H1 (cell line): ENCODE measurements at regions not wholly inside any gene's neighbourhood (a gene's known extent, or its start where the extent isn't known, plus 50 kb on each side); places are given as distances from the start of the nearest gene placed in this dataset.

Source experiments
- CTCF ChIA-PET: fragments of 300-600 bp; sonication (Branson Sonifier 250); formaldehyde crosslinking; loops from one replicate; lab custom pipeline; 2021; ENCODE audit not compliant: partially characterized antibody; lab: Charles Lee
- POLR2A ChIA-PET: fragments of 300-600 bp; sonication (Branson Sonifier 250); formaldehyde crosslinking; loops from one replicate; lab custom pipeline; 2021; ENCODE audit warnings: inconsistent platforms; ENCODE audit not compliant: partially characterized antibody; lab: Charles Lee
- DNase-seq, 2 experiments: peaks; one replicate each; pipeline versions ENCODE4 v3.0.0 to v3.0.0-alpha.2; 2010 to 2022; ENCODE audit warnings: low spot score in 2 of 2, low read depth in 1 of 2, mixed read lengths in 1 of 2
- FAIRE-seq: peaks from 2 replicates; lab custom pipeline; 2011; peaks lifted over from hg19 to GRCh38; lab: Jason Lieb, UNC
- H2AFZ ChIP-seq: 2 replicates; pipeline ENCODE4 v1.8.1; 2012; ENCODE audit warnings: low read length, inconsistent platforms
- H2AK5ac ChIP-seq: 2 replicates; pipeline ENCODE4 v1.6.1; 2013; ENCODE audit warnings: low read depth, low read length
- H2BK120ac ChIP-seq: replicated peaks from 2 replicates; pipeline ENCODE3; 2013; ENCODE audit warnings: low read depth, low read length, inconsistent platforms
- H2BK12ac ChIP-seq: 2 replicates; pipeline ENCODE4 v1.6.1; 2013; ENCODE audit warnings: low read depth, low read length
- H2BK15ac ChIP-seq: 2 replicates; pipeline ENCODE4 v1.6.1; 2013; ENCODE audit warnings: low read length
- H2BK20ac ChIP-seq: 2 replicates; pipeline ENCODE4 v1.6.1; 2013; ENCODE audit warnings: low read length
- H2BK5ac ChIP-seq: 2 replicates; pipeline ENCODE4 v1.6.1; 2013; ENCODE audit warnings: low read depth, low read length
- H3K14ac ChIP-seq: 2 replicates; pipeline ENCODE4 v1.6.1; 2013; ENCODE audit warnings: inconsistent platforms; ENCODE audit not compliant: insufficient read length
- H3K18ac ChIP-seq: 2 replicates; pipeline ENCODE4 v1.6.1; 2013; ENCODE audit warnings: low read length; ENCODE audit errors: extremely low read depth
- H3K23ac ChIP-seq: 2 replicates; pipeline ENCODE4 v1.6.1; 2013; ENCODE audit warnings: inconsistent platforms; ENCODE audit not compliant: insufficient read length
- H3K23me2 ChIP-seq: 2 replicates; pipeline ENCODE4 v1.6.1; 2013; ENCODE audit warnings: low read depth, low read length
- H3K27ac ChIP-seq: 2 replicates; pipeline ENCODE4 v1.6.1; 2011; ENCODE audit warnings: low read depth, low read length, inconsistent platforms
- H3K27me3 ChIP-seq, 4 experiments: replicated peaks in 1 of 4; 1 replicate in 1 of 4; 2 replicates in 3 of 4; pipeline versions ENCODE4 v1.6.1 to v1.8.1; 2011 to 2013; ENCODE audit warnings: low read length in 3 of 4, mild to moderate bottlenecking in 3 of 4, inconsistent platforms in 2 of 4, mixed read lengths in 2 of 4, moderate library complexity in 1 of 4; ENCODE audit not compliant: control insufficient read depth in 3 of 4, insufficient read depth in 3 of 4; ENCODE audit errors: extremely low read depth in 1 of 4
- H3K36me3 ChIP-seq, 4 experiments: 2 replicates each; pipeline versions ENCODE4 v1.6.1 to v1.8.1; 2011 to 2013; ENCODE audit warnings: mild to moderate bottlenecking in 4 of 4, low read length in 3 of 4, moderate library complexity in 2 of 4, control low read depth in 1 of 4, inconsistent platforms in 1 of 4; ENCODE audit not compliant: insufficient read depth in 4 of 4, control insufficient read depth in 2 of 4
- H3K4ac ChIP-seq: replicated peaks from 2 replicates; pipeline ENCODE3; 2013; ENCODE audit warnings: low read length, low read depth, mixed read lengths, inconsistent platforms; ENCODE audit not compliant: insufficient read length
- H3K4me1 ChIP-seq, 4 experiments: replicated peaks in 1 of 4; 1 replicate in 1 of 4; 2 replicates in 3 of 4; pipeline versions ENCODE4 v1.6.1 to v1.8.1; 2011 to 2013; ENCODE audit warnings: low read length in 3 of 4, inconsistent platforms in 2 of 4, mixed read lengths in 1 of 4; ENCODE audit not compliant: insufficient read depth in 4 of 4, control insufficient read depth in 3 of 4
- H3K4me2 ChIP-seq, 2 experiments: 2 replicates each; pipeline versions ENCODE4 v1.6.1 to v1.8.1; 2011 to 2013; ENCODE audit warnings: low read depth in 2 of 2, low read length in 2 of 2, control low read depth in 1 of 2, inconsistent platforms in 1 of 2, mild to moderate bottlenecking in 1 of 2; ENCODE audit not compliant: insufficient read depth in 1 of 2
- H3K4me3 ChIP-seq, 4 experiments: fragments of 200-600, 300-600 bp in 1 of 4; sonication (generic), shearing (Covaris generic), sonication (Bioruptor Twin) in 1 of 4; 2 replicates each; pipeline versions ENCODE4 v1.5.1 to v1.8.1; 2011 to 2016; ENCODE audit warnings: low read length in 4 of 4, low read depth in 3 of 4, control low read depth in 2 of 4, inconsistent platforms in 2 of 4, mild to moderate bottlenecking in 2 of 4, mixed read lengths in 1 of 4, moderate library complexity in 1 of 4; ENCODE audit not compliant: insufficient read depth in 2 of 4; ENCODE audit errors: extremely low read depth in 1 of 4
- H3K56ac ChIP-seq: replicated peaks from 2 replicates; pipeline ENCODE3; 2013; ENCODE audit warnings: low read depth, mild to moderate bottlenecking, mixed read lengths, low read length, inconsistent platforms; ENCODE audit not compliant: insufficient read length
- H3K79me1 ChIP-seq: 2 replicates; pipeline ENCODE4 v1.6.1; 2013; ENCODE audit warnings: low read depth, low read length, control low read depth
- H3K79me2 ChIP-seq, 2 experiments: 2 replicates each; pipeline versions ENCODE4 v1.6.1 to v1.8.1; 2012 to 2013; ENCODE audit warnings: low read length in 2 of 2, mild to moderate bottlenecking in 2 of 2, inconsistent platforms in 1 of 2; ENCODE audit not compliant: insufficient read depth in 2 of 2, control insufficient read depth in 1 of 2
- H3K9ac ChIP-seq, 4 experiments: replicated peaks in 1 of 4; 1 replicate in 1 of 4; 2 replicates in 3 of 4; pipeline versions ENCODE4 v1.6.1 to v1.8.1; 2011 to 2013; ENCODE audit warnings: low read depth in 3 of 4, low read length in 3 of 4, control low read depth in 2 of 4, mild to moderate bottlenecking in 2 of 4, moderate library complexity in 2 of 4, inconsistent platforms in 1 of 4; ENCODE audit errors: extremely low read depth in 1 of 4
- H3K9me3 ChIP-seq, 2 experiments: 2 replicates each; pipeline versions ENCODE4 v1.6.1 to v1.8.1; 2012 to 2013; ENCODE audit warnings: mild to moderate bottlenecking in 2 of 2, moderate library complexity in 2 of 2, control low read depth in 1 of 2, inconsistent platforms in 1 of 2, low read depth in 1 of 2, low read length in 1 of 2, mixed read lengths in 1 of 2; ENCODE audit not compliant: insufficient read depth in 2 of 2
- H4K20me1 ChIP-seq, 2 experiments: replicated peaks in 1 of 2; 2 replicates each; pipeline versions ENCODE3 to v1.8.1; 2011 to 2013; ENCODE audit warnings: inconsistent platforms in 2 of 2, low read length in 2 of 2, mild to moderate bottlenecking in 1 of 2; ENCODE audit not compliant: insufficient read depth in 2 of 2, control insufficient read depth in 1 of 2
- H4K5ac ChIP-seq: 2 replicates; pipeline ENCODE4 v1.6.1; 2013; ENCODE audit warnings: low read length, low read depth, mixed read lengths, inconsistent platforms; ENCODE audit not compliant: insufficient read length
- H4K8ac ChIP-seq: 2 replicates; pipeline ENCODE4 v1.8.0; 2013; ENCODE audit warnings: mild to moderate bottlenecking, moderate library complexity, low read length, inconsistent platforms; ENCODE audit not compliant: insufficient read depth; ENCODE audit errors: extremely low read depth
- H4K91ac ChIP-seq: replicated peaks from 2 replicates; pipeline ENCODE3; 2013; ENCODE audit warnings: low read length, mixed read lengths, inconsistent platforms; ENCODE audit not compliant: insufficient read length
- BCL11A ChIP-seq, 2 experiments: IDR thresholded peaks; one replicate each; pipeline ENCODE4 v1.6.1; 2011; ENCODE audit warnings: low read depth in 2 of 2, low read length in 2 of 2, mild to moderate bottlenecking in 2 of 2
- FOSL1 ChIP-seq: IDR thresholded peaks from 2 replicates; pipeline ENCODE4 v1.6.1; 2011; ENCODE audit warnings: mild to moderate bottlenecking, low read depth, low read length, moderate library complexity; ENCODE audit not compliant: insufficient read depth
- SIRT6 ChIP-seq: IDR thresholded peaks from one replicate; pipeline ENCODE4 v1.7.1; 2012; ENCODE audit warnings: low read length, inconsistent platforms

DNA sequence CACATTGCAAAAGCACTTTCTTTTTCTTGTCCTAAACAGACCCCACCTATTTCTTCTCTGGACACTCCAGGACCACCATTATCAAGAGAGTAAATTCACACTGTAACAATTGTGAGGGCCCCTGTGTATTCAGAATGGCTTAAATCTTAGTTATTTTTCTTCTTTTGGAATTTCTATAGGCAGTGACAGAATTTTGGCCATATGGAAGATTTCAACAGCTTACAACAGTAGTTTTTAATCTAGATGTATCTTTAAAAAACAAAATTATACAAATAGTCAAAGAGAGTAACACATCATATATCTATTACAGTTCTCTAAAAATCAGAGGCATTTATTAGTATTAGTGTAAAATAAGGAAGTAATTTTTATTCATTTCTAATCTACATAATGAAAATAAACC is 482.1 kb downstream of the LIG4 start:
- Histone ChIP-seq H4K91ac (no peak overlapping the region), H3K23ac (no peak overlapping the region), H3K36me3 (no peaks in the 10 kb centered on the region), H2BK120ac (no peak overlapping the region), H3K23me2 (no peaks in the 10 kb centered on the region), H4K5ac (no peak overlapping the region), H4K20me1 (no peaks in the 10 kb centered on the region), H2BK5ac (no peak overlapping the region), H3K4me1 (peaks cover 0 to 4% (median 0%) of the 10 kb centered on the region in 4 experiments; a peak in 2 of 7 replicates), H3K79me2 (no peaks in the 10 kb centered on the region), H3K56ac (no peak overlapping the region), H3K27me3 (no peaks in the 10 kb centered on the region), H3K18ac (no peak overlapping the region), H3K79me1 (no peaks in the 10 kb centered on the region), H3K14ac (no peak overlapping the region), H3K4me2 (no peak overlapping the region), H4K8ac (no peak overlapping the region), H2BK20ac (no peak overlapping the region), H3K4me3 (no peak overlapping the region)
- DNase-seq = no peak
- CTCF ChIA-PET = no interaction called here
- POLR2A ChIA-PET = no interaction called here
- no peak for TF ChIP-seq BCL11A (IDR thresholded peaks at IDR 0.05; ENCODE audit: low read depth in 2 of 2, low read length in 2 of 2)
- TF ChIP-seq FOSL1 = no peak
- no peak for TF ChIP-seq SIRT6
- TF ChIP-seq, all 59 proteins: peak for 0
- Histone ChIP-seq H3K4ac (no peak overlapping the region), H3K27ac (no peak overlapping the region), H3K9me3 (no peaks in the 10 kb centered on the region), H2AFZ (no peak overlapping the region), H2AK5ac (no peak overlapping the region), H2BK12ac (no peak overlapping the region), H2BK15ac (no peak overlapping the region), H3K9ac (no peak overlapping the region)
- FAIRE-seq = no peak
